CD4-positive, alpha-beta T cell treated with Interleukin-6 at 100 ng/mL for 8 hours (primary cell): ENCODE measurements at regions not wholly inside any gene's neighbourhood (a gene's known extent, or its start where the extent isn't known, plus 50 kb on each side); places are given as distances from the start of the nearest gene placed in this dataset.

Experiments
- DNase-seq: peaks from one replicate; pipeline ENCODE4 v3.0.0-alpha.2; 2020; ENCODE audit warnings: mixed read lengths, low spot score

GRCh38 chr4:65773636-65774035 is 103.3 kb upstream of the EPHA5 start:
- no peak for DNase-seq

GRCh38 chr4:65747386-65747785 is 77.1 kb upstream of the EPHA5 start:
- no peak for DNase-seq

DNA sequence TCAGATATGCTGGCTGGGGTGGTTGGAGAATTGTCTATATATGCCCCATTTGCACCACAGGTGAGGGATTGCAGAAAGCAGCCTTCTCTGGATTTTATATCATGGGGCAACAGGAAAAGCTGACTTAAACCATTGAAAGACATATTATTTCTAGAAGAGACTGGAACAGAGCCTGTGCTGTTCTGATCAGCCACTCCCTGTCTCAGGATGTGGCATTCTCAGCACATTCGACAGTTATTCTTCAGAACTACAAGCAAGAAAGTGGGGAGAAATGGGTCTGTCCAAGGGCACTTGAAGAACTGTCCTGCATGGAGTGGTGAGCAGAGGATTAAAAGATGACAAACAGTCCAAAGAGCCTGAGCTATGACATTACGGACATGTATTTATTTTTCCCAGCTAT is 67.8 kb upstream of the EPHA5 start:
- DNase-seq: no peak

- DNase-seq: no peak
Measured at GRCh38 chr4:65737672-65738071, 67.4 kb upstream of the EPHA5 start.

GRCh38 chr4:65724973-65725372 is 54.7 kb upstream of the EPHA5 start:
- DNase-seq: no peak
